T-helper 2 cell treated with Interferon-gamma antibody and Interleukin-4, amounts not matched to agents 100 ng/mL and 5 ng/mL, for 36 hours (primary cell): ENCODE measurements at regions not wholly inside any gene's neighbourhood (a gene's known extent, or its start where the extent isn't known, plus 50 kb on each side); places are given as distances from the start of the nearest gene placed in this dataset.
"Not testable (repeated sequence)": the region's sequence is repeated elsewhere in the genome, so short reads cannot be mapped to it uniquely, and the experiment has no call there.

Source experiments
- intact Hi-C: fragments of 100-400 bp; cut with micrococcal nuclease; formaldehyde crosslinking; loops from one replicate; pipeline ENCODE4 v1.15.1; 2023

GRCh38 chr5:125874717-125875116 is 548.5 kb upstream of the GRAMD2B start:
- intact Hi-C loops: no loop called here

GRCh38 chr5:125877248-125877647 is 546.0 kb upstream of the GRAMD2B start:
- intact Hi-C loops: no loop called here

- intact Hi-C loops: no loop called here
These were observed 541.1 kb upstream of the GRAMD2B start for GRCh38 chr5:125882061-125882460.

GRCh38 chr5:125883223-125883622 is 540.0 kb upstream of the GRAMD2B start:
- intact Hi-C loops: no loop called here

- intact Hi-C loops: no loop called here
These were observed 534.9 kb upstream of the GRAMD2B start for GRCh38 chr5:125888358-125888757.

GRCh38 chr5:125890511-125890931 is 532.7 kb upstream of the GRAMD2B start:
- intact Hi-C loops: no loop called here

GRCh38 chr5:125891061-125891725 is 532.0 kb upstream of the GRAMD2B start:
- intact Hi-C loops: no loop called here

- intact Hi-C loops: no loop called here
These were observed 528.8 kb upstream of the GRAMD2B start for GRCh38 chr5:125894383-125894782.

GRCh38 chr5:125896368-125896767 is 526.8 kb upstream of the GRAMD2B start:
- intact Hi-C loops: no loop called here

GRCh38 chr5:125897089-125897488 is 526.1 kb upstream of the GRAMD2B start:
- intact Hi-C loops: no loop called here

GRCh38 chr5:125898851-125899405 is 524.3 kb upstream of the GRAMD2B start:
- intact Hi-C loops: no loop called here

- intact Hi-C loops: no loop called here
These were observed 511.2 kb upstream of the GRAMD2B start for GRCh38 chr5:125912028-125912427.

- intact Hi-C loops: no loop called here
These were observed 510.0 kb upstream of the GRAMD2B start for GRCh38 chr5:125913200-125913599.

- intact Hi-C loops: no loop called here
These were observed 508.7 kb upstream of the GRAMD2B start for GRCh38 chr5:125914471-125914870.

GRCh38 chr5:125923958-125924357 is 499.3 kb upstream of the GRAMD2B start:
- intact Hi-C loops: not testable (repeated sequence)

- intact Hi-C loops: no loop called here
These were observed 497.0 kb upstream of the GRAMD2B start for GRCh38 chr5:125926172-125926571.

GRCh38 chr5:125928663-125929062 is 494.5 kb upstream of the GRAMD2B start:
- intact Hi-C loops: no loop called here

- intact Hi-C loops: no loop called here
These were observed 473.1 kb upstream of the GRAMD2B start for GRCh38 chr5:125950012-125950615.

- intact Hi-C loops: no loop called here
These were observed 462.1 kb upstream of the GRAMD2B start for GRCh38 chr5:125961150-125961549.

- intact Hi-C loops: no loop called here
These were observed 457.6 kb upstream of the GRAMD2B start for GRCh38 chr5:125965577-125965976.

- intact Hi-C loops: no loop called here
These were observed 455.6 kb upstream of the GRAMD2B start for GRCh38 chr5:125967576-125967975.

- intact Hi-C loops: no loop called here
These were observed 454.0 kb upstream of the GRAMD2B start for GRCh38 chr5:125969011-125969813.
